PC-9 (cell line): ENCODE measurements at regions not wholly inside any gene's neighbourhood (a gene's known extent, or its start where the extent isn't known, plus 50 kb on each side); places are given as distances from the start of the nearest gene placed in this dataset.

Experiments
- EZH2 ChIP-seq: fragments of 200-600 bp; sonication (generic); IDR thresholded peaks from 2 replicates; pipeline ENCODE4 v1.8.0; 2017; ENCODE audit warnings: antibody characterized with exemption, low read depth
- TF ChIP-seq, protein P1 (sequence below): fragments of 200-600 bp; sonication (generic); conservative IDR thresholded peaks from 2 replicates; pipeline ENCODE4 v1.6.1; 2017; ENCODE audit warnings: mixed run types, antibody characterized with exemption, mild to moderate bottlenecking, moderate library complexity

DNA sequence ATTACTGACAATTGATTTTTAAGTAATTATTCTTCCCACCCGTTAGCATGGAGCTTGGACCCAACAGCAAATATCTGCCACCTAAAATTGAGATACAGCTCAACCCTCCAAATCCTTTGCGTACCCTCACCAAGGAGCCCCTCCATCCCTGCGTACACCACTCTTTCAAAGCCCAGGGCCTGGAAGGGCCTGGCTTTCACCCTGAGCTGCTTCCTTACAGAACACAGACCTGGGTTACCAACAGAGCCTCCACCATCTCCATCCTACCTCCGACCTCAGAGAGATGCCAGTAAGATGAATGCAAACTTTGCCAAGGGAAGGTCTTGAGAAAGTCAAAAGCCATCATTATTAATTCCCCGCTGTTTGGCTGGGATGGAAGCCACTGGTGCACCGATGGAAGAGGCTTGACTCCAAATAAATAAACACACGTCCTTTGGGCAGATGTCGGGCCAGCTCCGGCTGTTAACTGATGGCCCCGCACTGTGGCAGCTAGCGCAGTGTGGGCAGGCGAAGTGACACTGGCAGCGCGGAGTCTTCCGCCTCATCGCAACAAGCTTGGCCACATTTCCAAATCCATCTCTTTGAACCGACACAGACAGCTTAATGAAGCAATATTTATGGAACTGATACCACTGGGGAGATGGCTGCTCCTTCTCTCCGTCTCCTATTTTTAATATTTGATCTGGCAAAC, 150.2 kb upstream of the VSTM2B start:
- TF ChIP-seq, protein P1, sequence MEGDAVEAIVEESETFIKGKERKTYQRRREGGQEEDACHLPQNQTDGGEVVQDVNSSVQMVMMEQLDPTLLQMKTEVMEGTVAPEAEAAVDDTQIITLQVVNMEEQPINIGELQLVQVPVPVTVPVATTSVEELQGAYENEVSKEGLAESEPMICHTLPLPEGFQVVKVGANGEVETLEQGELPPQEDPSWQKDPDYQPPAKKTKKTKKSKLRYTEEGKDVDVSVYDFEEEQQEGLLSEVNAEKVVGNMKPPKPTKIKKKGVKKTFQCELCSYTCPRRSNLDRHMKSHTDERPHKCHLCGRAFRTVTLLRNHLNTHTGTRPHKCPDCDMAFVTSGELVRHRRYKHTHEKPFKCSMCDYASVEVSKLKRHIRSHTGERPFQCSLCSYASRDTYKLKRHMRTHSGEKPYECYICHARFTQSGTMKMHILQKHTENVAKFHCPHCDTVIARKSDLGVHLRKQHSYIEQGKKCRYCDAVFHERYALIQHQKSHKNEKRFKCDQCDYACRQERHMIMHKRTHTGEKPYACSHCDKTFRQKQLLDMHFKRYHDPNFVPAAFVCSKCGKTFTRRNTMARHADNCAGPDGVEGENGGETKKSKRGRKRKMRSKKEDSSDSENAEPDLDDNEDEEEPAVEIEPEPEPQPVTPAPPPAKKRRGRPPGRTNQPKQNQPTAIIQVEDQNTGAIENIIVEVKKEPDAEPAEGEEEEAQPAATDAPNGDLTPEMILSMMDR, result no peak
- TF ChIP-seq EZH2, result no peak
